ENCODE measurements at regions not wholly inside any gene's neighbourhood (a gene's known extent, or its start where the extent isn't known, plus 50 kb on each side); places are given as distances from the start of the nearest gene placed in this dataset.

GRCh38 chr7:89887489-89887888 lies 266.8 kb upstream of the STEAP1 start:
- H3K36me3 Mint-ChIP-seq: no peaks in the 10 kb centered on the region

GRCh38 chr7:89908736-89909135 lies 245.5 kb upstream of the STEAP1 start:
- POLR2A ChIA-PET: no interaction called here
- H3K27me3 Mint-ChIP-seq: peaks cover 0 to 1% (median 0%) of the 10 kb centered on the region in 5 donors

More at GRCh38 chr7:89887489-89887888, 266.8 kb upstream of the STEAP1 start:
- H3K9me3 Mint-ChIP-seq: peaks cover 0 to 7% (median 0%) of the 10 kb centered on the region in 9 donors
- H3K27me3 Mint-ChIP-seq: no peaks in the 10 kb centered on the region
- H3K27ac Mint-ChIP-seq: no peak overlapping the region
- no peaks in the 10 kb centered on the region for H3K4me1 Mint-ChIP-seq
- no peak for DNase-seq
- POLR2A ChIA-PET: no interaction called here
- H3K4me3 Mint-ChIP-seq: no peak overlapping the region
- ATAC-seq: no peak

GRCh38 chr7:89914711-89915110 lies 239.6 kb upstream of the STEAP1 start:
- ATAC-seq (no peak), DNase-seq (no peak)
- no peaks in the 10 kb centered on the region for H3K4me1 Mint-ChIP-seq
- no peak overlapping the region for H3K27ac Mint-ChIP-seq
- peaks cover 0 to 2% (median 0%) of the 10 kb centered on the region in 9 donors for H3K9me3 Mint-ChIP-seq
- no peak overlapping the region for H3K4me3 Mint-ChIP-seq
- no peaks in the 10 kb centered on the region for H3K36me3 Mint-ChIP-seq
- no peaks in the 10 kb centered on the region for H3K27me3 Mint-ChIP-seq
- POLR2A ChIA-PET: no interaction called here

More at GRCh38 chr7:89908736-89909135, 245.5 kb upstream of the STEAP1 start:
- ATAC-seq (no peak), DNase-seq (no peak)
- no peaks in the 10 kb centered on the region for H3K36me3 Mint-ChIP-seq
- no peak overlapping the region for H3K27ac Mint-ChIP-seq
- H3K4me3 Mint-ChIP-seq: no peak overlapping the region
- H3K4me1 Mint-ChIP-seq: no peaks in the 10 kb centered on the region
- peaks cover 0 to 10% (median 0%) of the 10 kb centered on the region in 9 donors for H3K9me3 Mint-ChIP-seq

GRCh38 chr7:89926194-89926593 lies 228.1 kb upstream of the STEAP1 start:
- H3K4me3 Mint-ChIP-seq: no peak overlapping the region
- H3K4me1 Mint-ChIP-seq: no peaks in the 10 kb centered on the region
- H3K27me3 Mint-ChIP-seq: peaks cover 0 to 8% (median 0%) of the 10 kb centered on the region in 5 donors
- ATAC-seq (no peak), DNase-seq (no peak)
- peaks cover 0 to 9% (median 0%) of the 10 kb centered on the region in 9 donors for H3K9me3 Mint-ChIP-seq
- POLR2A ChIA-PET: no interaction called here
- no peak overlapping the region for H3K27ac Mint-ChIP-seq
- H3K36me3 Mint-ChIP-seq: no peaks in the 10 kb centered on the region

- Mint-ChIP-seq H3K36me3 (no peaks in the 10 kb centered on the region), H3K4me1 (no peaks in the 10 kb centered on the region), H3K27ac (no peak overlapping the region), H3K4me3 (no peak overlapping the region), H3K27me3 (peaks cover 0 to 8% (median 0%) of the 10 kb centered on the region in 5 donors), H3K9me3 (peaks cover 0 to 9% (median 0%) of the 10 kb centered on the region in 9 donors)
- POLR2A ChIA-PET: no interaction called here
- no peak for DNase-seq
- no peak for ATAC-seq
Observed at GRCh38 chr7:89926701-89927100, 227.6 kb upstream of the STEAP1 start.

GRCh38 chr7:89927762-89928161 lies 226.5 kb upstream of the STEAP1 start:
- Mint-ChIP-seq H3K27ac (no peak overlapping the region), H3K36me3 (no peaks in the 10 kb centered on the region), H3K27me3 (peaks cover 0 to 8% (median 0%) of the 10 kb centered on the region in 5 donors), H3K4me3 (no peak overlapping the region), H3K9me3 (peaks cover 0 to 9% (median 0%) of the 10 kb centered on the region in 9 donors), H3K4me1 (no peaks in the 10 kb centered on the region)
- POLR2A ChIA-PET: no interaction called here
- DNase-seq (no peak), ATAC-seq (no peak)

- H3K36me3 Mint-ChIP-seq: no peaks in the 10 kb centered on the region
- H3K4me1 Mint-ChIP-seq: no peaks in the 10 kb centered on the region
- ATAC-seq (no peak), DNase-seq (no peak)
- H3K9me3 Mint-ChIP-seq: peaks cover 0 to 9% (median 0%) of the 10 kb centered on the region in 9 donors
- H3K27me3 Mint-ChIP-seq: peaks cover 0 to 8% (median 0%) of the 10 kb centered on the region in 5 donors
- H3K27ac Mint-ChIP-seq: no peak overlapping the region
- H3K4me3 Mint-ChIP-seq: no peak overlapping the region
- POLR2A ChIA-PET: no interaction called here
Observed at GRCh38 chr7:89928451-89928850, 225.8 kb upstream of the STEAP1 start.

GRCh38 chr7:89934101-89934500 lies 220.2 kb upstream of the STEAP1 start:
- POLR2A ChIA-PET: no interaction called here

GRCh38 chr7:89943525-89944050 lies 210.7 kb upstream of the STEAP1 start:
- POLR2A ChIA-PET: no interaction called here
- Mint-ChIP-seq H3K27me3 (peaks cover 0 to 4% (median 0%) of the 10 kb centered on the region in 5 donors), H3K9me3 (peaks cover 0 to 6% (median 0%) of the 10 kb centered on the region in 9 donors), H3K27ac (no peak overlapping the region), H3K36me3 (no peaks in the 10 kb centered on the region), H3K4me1 (no peaks in the 10 kb centered on the region), H3K4me3 (no peak overlapping the region)
- no peak for ATAC-seq
- no peak for DNase-seq

More at GRCh38 chr7:89934101-89934500, 220.2 kb upstream of the STEAP1 start:
- H3K27ac Mint-ChIP-seq: no peak overlapping the region
- no peaks in the 10 kb centered on the region for H3K4me1 Mint-ChIP-seq
- DNase-seq (no peak), ATAC-seq (no peak)
- H3K9me3 Mint-ChIP-seq: peaks cover 0 to 3% (median 0%) of the 10 kb centered on the region in 9 donors
- H3K27me3 Mint-ChIP-seq: peaks cover 0 to 5% (median 0%) of the 10 kb centered on the region in 5 donors
- peaks cover 0 to 3% (median 0%) of the 10 kb centered on the region in 3 donors for H3K36me3 Mint-ChIP-seq
- H3K4me3 Mint-ChIP-seq: no peak overlapping the region

GRCh38 chr7:89958525-89959068 lies 195.7 kb upstream of the STEAP1 start:
- H3K4me3 Mint-ChIP-seq: no peak overlapping the region
- H3K27ac Mint-ChIP-seq: no peak overlapping the region
- no peaks in the 10 kb centered on the region for H3K36me3 Mint-ChIP-seq
- ATAC-seq (no peak), DNase-seq (no peak)
- H3K27me3 Mint-ChIP-seq: no peaks in the 10 kb centered on the region
- POLR2A ChIA-PET: no interaction called here
- H3K9me3 Mint-ChIP-seq: peaks cover 0 to 14% (median 6%) of the 10 kb centered on the region in 9 donors
- no peaks in the 10 kb centered on the region for H3K4me1 Mint-ChIP-seq

- POLR2A ChIA-PET: no interaction called here
- H3K4me3 Mint-ChIP-seq: no peak overlapping the region
- no peaks in the 10 kb centered on the region for H3K36me3 Mint-ChIP-seq
- H3K9me3 Mint-ChIP-seq: peaks cover 0 to 8% (median under 1%) of the 10 kb centered on the region in 9 donors
- H3K4me1 Mint-ChIP-seq: no peaks in the 10 kb centered on the region
- DNase-seq (no peak), ATAC-seq (no peak)
- H3K27me3 Mint-ChIP-seq: peaks cover 0 to 4% (median 0%) of the 10 kb centered on the region in 5 donors
- H3K27ac Mint-ChIP-seq: no peak overlapping the region
Observed at GRCh38 chr7:89966067-89966664, 188.1 kb upstream of the STEAP1 start.

GRCh38 chr7:89975577-89975976 lies 178.7 kb upstream of the STEAP1 start:
- Mint-ChIP-seq H3K4me3 (no peak overlapping the region), H3K9me3 (no peaks in the 10 kb centered on the region), H3K36me3 (no peaks in the 10 kb centered on the region), H3K4me1 (no peaks in the 10 kb centered on the region), H3K27me3 (peaks cover 0 to 9% (median 0%) of the 10 kb centered on the region in 5 donors), H3K27ac (no peak overlapping the region)
- no peak for DNase-seq
- POLR2A ChIA-PET: no interaction called here
- ATAC-seq: no peak

- Mint-ChIP-seq H3K36me3 (peaks cover 0 to 4% (median 0%) of the 10 kb centered on the region in 3 donors), H3K4me3 (no peak overlapping the region), H3K27ac (no peak overlapping the region), H3K4me1 (no peaks in the 10 kb centered on the region), H3K27me3 (peaks cover 0 to 1% (median 0%) of the 10 kb centered on the region in 5 donors), H3K9me3 (peaks cover 0 to 18% (median 4%) of the 10 kb centered on the region in 9 donors)
- POLR2A ChIA-PET: no interaction called here
- DNase-seq: no peak
- ATAC-seq: no peak
Observed at GRCh38 chr7:89987665-89988064, 166.6 kb upstream of the STEAP1 start.
